ENCODE measurements at regions not wholly inside any gene's neighbourhood (a gene's known extent, or its start where the extent isn't known, plus 50 kb on each side); places are given as distances from the start of the nearest gene placed in this dataset.

DNA sequence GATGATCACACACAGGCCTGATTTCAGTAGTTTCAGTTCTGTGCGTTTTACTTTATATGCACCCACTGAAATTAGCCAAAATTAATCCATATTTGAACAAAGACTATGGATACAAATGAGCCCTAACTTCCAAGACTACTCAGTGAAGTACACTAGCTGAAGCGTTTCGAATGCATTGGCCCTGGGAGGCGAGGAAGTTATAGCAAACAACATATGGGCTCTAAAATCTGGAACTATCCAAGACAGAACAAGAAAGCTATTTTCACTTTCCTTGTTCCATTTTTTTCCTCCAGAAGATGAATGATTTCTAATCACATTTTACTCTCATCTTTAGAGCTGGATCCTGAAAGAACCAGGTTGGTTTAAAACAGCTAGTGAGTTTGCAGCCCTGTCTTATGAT lies 399.4 kb upstream of the HNRNPA3 start:
- Histone ChIP-seq H3K9ac (ENCODE audit: low read length) (no peak overlapping the region), H3K79me2 (ENCODE audit: low read length) (no peaks in the 10 kb centered on the region), H3K4me2 (ENCODE audit: low read length) (no peak overlapping the region), H3K4me1 (ENCODE audit: insufficient read depth, low read length) (peaks cover 14% of the 10 kb centered on the region), H2AFZ (ENCODE audit: low read length) (no peak overlapping the region), H3K9me3 (ENCODE audit: low read length) (no peaks in the 10 kb centered on the region), H3K36me3 (ENCODE audit: low read depth, low read length) (no peaks in the 10 kb centered on the region), H3K27ac (ENCODE audit: low read length) (no peak overlapping the region), H3K4me3 (ENCODE audit: low read length) (no peak overlapping the region), H3K27me3 (ENCODE audit: low read length) (no peaks in the 10 kb centered on the region; the same call in 1 of the 2 replicates), H3F3A (ENCODE audit: low read length, unreplicated experiment) (no peaks in the 10 kb centered on the region), H4K20me1 (ENCODE audit: low read length) (no peaks in the 10 kb centered on the region), H3K9me2 (replicated peaks; ENCODE audit: low read length) (0 out of 2 replicates have a peak, but pooled peaks cover 4% of the 10 kb centered on the region)
- TF ChIP-seq, protein P1, sequence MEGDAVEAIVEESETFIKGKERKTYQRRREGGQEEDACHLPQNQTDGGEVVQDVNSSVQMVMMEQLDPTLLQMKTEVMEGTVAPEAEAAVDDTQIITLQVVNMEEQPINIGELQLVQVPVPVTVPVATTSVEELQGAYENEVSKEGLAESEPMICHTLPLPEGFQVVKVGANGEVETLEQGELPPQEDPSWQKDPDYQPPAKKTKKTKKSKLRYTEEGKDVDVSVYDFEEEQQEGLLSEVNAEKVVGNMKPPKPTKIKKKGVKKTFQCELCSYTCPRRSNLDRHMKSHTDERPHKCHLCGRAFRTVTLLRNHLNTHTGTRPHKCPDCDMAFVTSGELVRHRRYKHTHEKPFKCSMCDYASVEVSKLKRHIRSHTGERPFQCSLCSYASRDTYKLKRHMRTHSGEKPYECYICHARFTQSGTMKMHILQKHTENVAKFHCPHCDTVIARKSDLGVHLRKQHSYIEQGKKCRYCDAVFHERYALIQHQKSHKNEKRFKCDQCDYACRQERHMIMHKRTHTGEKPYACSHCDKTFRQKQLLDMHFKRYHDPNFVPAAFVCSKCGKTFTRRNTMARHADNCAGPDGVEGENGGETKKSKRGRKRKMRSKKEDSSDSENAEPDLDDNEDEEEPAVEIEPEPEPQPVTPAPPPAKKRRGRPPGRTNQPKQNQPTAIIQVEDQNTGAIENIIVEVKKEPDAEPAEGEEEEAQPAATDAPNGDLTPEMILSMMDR (conservative IDR thresholded peaks at IDR 0.05; ENCODE audit: low read depth, low read length), result no peak
- TF ChIP-seq EZH2 (IDR thresholded peaks at IDR 0.05; ENCODE audit: low read length, unreplicated experiment), result no peak
- TF ChIP-seq EZH2phosphoT487 (IDR thresholded peaks at IDR 0.05; ENCODE audit: borderline replicate concordance, low read length), result no peak
- intact Hi-C loops (cut with micrococcal nuclease), result loop anchor here (5.0 to 10.0 kb wide), 2 partner anchors 368 to 701 kb away; no protein-coding TSS in a partner anchor
- DNase-seq (no peak), ATAC-seq (no peak)
- ChIA-PET POLR2A (ENCODE audit: unreplicated experiment) (interaction anchor here (0.7 kb wide), 1 partner anchor 545 kb away, joined by 3 read pairs; no protein-coding TSS in a partner anchor), CTCF (interaction anchor here (0.6 to 1.9 kb wide), 4 partner anchors 132 to 686 kb away, joined by 5 to 11 read pairs (median 8); no protein-coding TSS in a partner anchor)
- no TSS peak for BruUV-seq (replicated peaks)

DNA sequence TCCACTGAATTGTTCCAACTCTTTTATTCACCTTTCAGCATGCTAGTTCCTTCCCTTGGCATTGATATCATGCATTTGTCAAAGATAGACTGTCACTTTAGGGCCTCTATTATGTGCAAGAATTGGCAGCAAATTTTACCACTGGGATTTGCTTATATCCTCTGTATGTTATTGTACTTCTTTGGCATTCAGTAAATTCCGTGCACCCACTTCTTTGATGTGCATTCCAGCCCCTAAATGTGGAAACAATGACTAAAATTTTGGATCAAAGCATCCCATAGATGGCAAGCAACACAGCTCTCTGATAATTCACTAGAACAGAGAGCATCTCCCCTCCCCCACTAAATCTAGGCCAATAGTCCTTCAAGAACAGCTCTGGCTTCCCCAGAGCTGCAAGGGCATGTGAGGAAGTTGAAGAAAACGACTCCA lies 399.0 kb upstream of the HNRNPA3 start:
- no peak for DNase-seq
- CTCF ChIA-PET, result interaction anchor here (0.6 to 1.9 kb wide), 6 partner anchors 133 to 686 kb away, joined by 3 to 11 read pairs (median 7); no protein-coding TSS in a partner anchor

More for the DNA sequence above, 399.0 kb upstream of the HNRNPA3 start:
- intact Hi-C loops (cut with micrococcal nuclease), result loop anchor here (1.0 to 10.0 kb wide), 5 partner anchors 159 to 701 kb away; no protein-coding TSS in a partner anchor
- POLR2A ChIA-PET (ENCODE audit: unreplicated experiment), result no interaction called here
- Histone ChIP-seq H3K4me1 (ENCODE audit: insufficient read depth, low read length) (peaks cover 14% of the 10 kb centered on the region), H3K79me2 (ENCODE audit: low read length) (no peaks in the 10 kb centered on the region), H3K9me3 (ENCODE audit: low read length) (no peaks in the 10 kb centered on the region), H2AFZ (ENCODE audit: low read length) (no peak overlapping the region), H3F3A (ENCODE audit: low read length, unreplicated experiment) (no peaks in the 10 kb centered on the region), H3K36me3 (ENCODE audit: low read depth, low read length) (no peaks in the 10 kb centered on the region), H4K20me1 (ENCODE audit: low read length) (no peaks in the 10 kb centered on the region), H3K27ac (ENCODE audit: low read length) (no peak overlapping the region), H3K4me2 (ENCODE audit: low read length) (peak overlapping the region; percentile 76), H3K9ac (ENCODE audit: low read length) (no peak overlapping the region), H3K4me3 (ENCODE audit: low read length) (no peak overlapping the region), H3K9me2 (replicated peaks; ENCODE audit: low read length) (0 out of 2 replicates have a peak, but pooled peaks cover 4% of the 10 kb centered on the region), H3K27me3 (ENCODE audit: low read length) (no peaks in the 10 kb centered on the region; the same call in 1 of the 2 replicates)
- no TSS peak for BruUV-seq (replicated peaks)
- TF ChIP-seq, protein P1 (conservative IDR thresholded peaks at IDR 0.05; ENCODE audit: low read depth, low read length), result no peak
- TF ChIP-seq EZH2phosphoT487 (IDR thresholded peaks at IDR 0.05; ENCODE audit: borderline replicate concordance, low read length) (no peak), EZH2 (IDR thresholded peaks at IDR 0.05; ENCODE audit: low read length, unreplicated experiment) (no peak)
- ATAC-seq, result no peak
